ENCODE measurements at regions not wholly inside any gene's neighbourhood (a gene's known extent, or its start where the extent isn't known, plus 50 kb on each side); places are given as distances from the start of the nearest gene placed in this dataset.

- H3F3A ChIP-seq (ENCODE audit: insufficient read depth) = no peaks in the 10 kb centered on the region
- H3K4me2 ChIP-seq (ENCODE audit: unreplicated experiment) = no peak overlapping the region
- no peaks in the 10 kb centered on the region for H3K27me3 ChIP-seq (replicated peaks; ENCODE audit: insufficient read depth)
- H3K9me2 ChIP-seq (ENCODE audit: insufficient read depth) = no peaks in the 10 kb centered on the region
- no peak overlapping the region for H3K9ac ChIP-seq
- TF ChIP-seq EZH2 (IDR thresholded peaks at IDR 0.05; ENCODE audit: insufficient read depth, poor library complexity, severe bottlenecking) (no peak), EZH2phosphoT487 (IDR thresholded peaks at IDR 0.05; ENCODE audit: insufficient read depth, low read depth) (no peak)
- peaks cover 8% of the 10 kb centered on the region; the same call in 1 of the 2 replicates for H3K4me1 ChIP-seq (ENCODE audit: insufficient read depth)
- H3K79me2 ChIP-seq (ENCODE audit: insufficient read depth) = no peaks in the 10 kb centered on the region
- no peak overlapping the region for H2AFZ ChIP-seq
- 80 to 93% methylated on average over 3 of the region's 3 CpGs for WGBS, 2 experiments (ENCODE audit: low coverage in 1 of 2, low lambda C conversion rate in 2 of 2, missing lambda C conversion rate in 2 of 2)
- H4K20me1 ChIP-seq (ENCODE audit: insufficient read depth) = no peaks in the 10 kb centered on the region
- no peak overlapping the region for H3K27ac ChIP-seq
- H3K9me3 ChIP-seq (ENCODE audit: low read depth) = no peaks in the 10 kb centered on the region
- no peak for DNase-seq
- H3K36me3 ChIP-seq (ENCODE audit: low read depth) = no peaks in the 10 kb centered on the region
- in situ Hi-C loops (cut with MboI) = no loop called here
- H3K4me3 ChIP-seq = no peak overlapping the region
Measured at GRCh38 chr2:8264981-8265380, 416.9 kb upstream of the ID2 start.

GRCh38 chr2:8265476-8266226 is 416.2 kb upstream of the ID2 start:
- no peaks in the 10 kb centered on the region for H3K79me2 ChIP-seq (ENCODE audit: insufficient read depth)
- no peak overlapping the region for H3K27ac ChIP-seq
- H4K20me1 ChIP-seq (ENCODE audit: insufficient read depth) = no peaks in the 10 kb centered on the region
- H3K36me3 ChIP-seq (ENCODE audit: low read depth) = no peaks in the 10 kb centered on the region
- H3K9ac ChIP-seq = no peak overlapping the region
- in situ Hi-C loops (cut with MboI) = no loop called here
- peaks cover 8% of the 10 kb centered on the region; the same call in 1 of the 2 replicates for H3K4me1 ChIP-seq (ENCODE audit: insufficient read depth)
- no peaks in the 10 kb centered on the region for H3K27me3 ChIP-seq (replicated peaks; ENCODE audit: insufficient read depth)
- H3F3A ChIP-seq (ENCODE audit: insufficient read depth) = no peaks in the 10 kb centered on the region
- no peak overlapping the region for H3K4me2 ChIP-seq (ENCODE audit: unreplicated experiment)
- WGBS, 2 experiments (ENCODE audit: low coverage in 1 of 2, low lambda C conversion rate in 2 of 2, missing lambda C conversion rate in 2 of 2) = 50 to 51% methylated on average over 5 of the region's 5 CpGs
- no peak for TF ChIP-seq EZH2 (IDR thresholded peaks at IDR 0.05; ENCODE audit: insufficient read depth, poor library complexity, severe bottlenecking)
- TF ChIP-seq EZH2phosphoT487 (IDR thresholded peaks at IDR 0.05; ENCODE audit: insufficient read depth, low read depth) = no peak
- H3K9me3 ChIP-seq (ENCODE audit: low read depth) = no peaks in the 10 kb centered on the region
- DNase-seq = no peak
- H3K4me3 ChIP-seq = no peak overlapping the region
- H2AFZ ChIP-seq = no peak overlapping the region
- H3K9me2 ChIP-seq (ENCODE audit: insufficient read depth) = no peaks in the 10 kb centered on the region

- no peak overlapping the region for H3K4me3 ChIP-seq
- no peaks in the 10 kb centered on the region for H3K9me3 ChIP-seq (ENCODE audit: low read depth)
- no peaks in the 10 kb centered on the region for H3K79me2 ChIP-seq (ENCODE audit: insufficient read depth)
- no peak overlapping the region for H3K4me2 ChIP-seq (ENCODE audit: unreplicated experiment)
- no peak for DNase-seq
- H4K20me1 ChIP-seq (ENCODE audit: insufficient read depth) = no peaks in the 10 kb centered on the region
- H3K27me3 ChIP-seq (replicated peaks; ENCODE audit: insufficient read depth) = no peaks in the 10 kb centered on the region
- H2AFZ ChIP-seq = no peak overlapping the region
- no peaks in the 10 kb centered on the region for H3K36me3 ChIP-seq (ENCODE audit: low read depth)
- in situ Hi-C loops (cut with MboI) = no loop called here
- H3K9ac ChIP-seq = no peak overlapping the region
- no peaks in the 10 kb centered on the region for H3F3A ChIP-seq (ENCODE audit: insufficient read depth)
- no peak overlapping the region for H3K27ac ChIP-seq
- WGBS, 2 experiments (ENCODE audit: low coverage in 1 of 2, low lambda C conversion rate in 2 of 2, missing lambda C conversion rate in 2 of 2) = 70 to 71% methylated on average over 3 of the region's 3 CpGs
- H3K4me1 ChIP-seq (ENCODE audit: insufficient read depth) = peaks cover 8% of the 10 kb centered on the region; the same call in 1 of the 2 replicates
- no peak for TF ChIP-seq EZH2phosphoT487 (IDR thresholded peaks at IDR 0.05; ENCODE audit: insufficient read depth, low read depth)
- TF ChIP-seq EZH2 (IDR thresholded peaks at IDR 0.05; ENCODE audit: insufficient read depth, poor library complexity, severe bottlenecking) = no peak
- H3K9me2 ChIP-seq (ENCODE audit: insufficient read depth) = no peaks in the 10 kb centered on the region
Measured at GRCh38 chr2:8266563-8266962, 415.3 kb upstream of the ID2 start.

GRCh38 chr2:8267048-8267447 is 414.8 kb upstream of the ID2 start:
- Histone ChIP-seq H3K36me3 (ENCODE audit: low read depth) (no peaks in the 10 kb centered on the region), H3K9ac (no peak overlapping the region), H3K9me3 (ENCODE audit: low read depth) (no peaks in the 10 kb centered on the region), H3K27me3 (replicated peaks; ENCODE audit: insufficient read depth) (no peaks in the 10 kb centered on the region), H3K4me2 (ENCODE audit: unreplicated experiment) (no peak overlapping the region), H3F3A (ENCODE audit: insufficient read depth) (no peaks in the 10 kb centered on the region), H3K27ac (no peak overlapping the region), H3K9me2 (ENCODE audit: insufficient read depth) (no peaks in the 10 kb centered on the region), H4K20me1 (ENCODE audit: insufficient read depth) (no peaks in the 10 kb centered on the region), H3K4me3 (no peak overlapping the region), H2AFZ (no peak overlapping the region), H3K79me2 (ENCODE audit: insufficient read depth) (no peaks in the 10 kb centered on the region), H3K4me1 (ENCODE audit: insufficient read depth) (peaks cover 8% of the 10 kb centered on the region; the same call in 1 of the 2 replicates)
- in situ Hi-C loops (cut with MboI) = no loop called here
- no peak for DNase-seq
- WGBS, 2 experiments (ENCODE audit: low coverage in 1 of 2, low lambda C conversion rate in 2 of 2, missing lambda C conversion rate in 2 of 2) = 95 to 97% methylated on average over 3 of the region's 3 CpGs
- no peak for TF ChIP-seq EZH2 (IDR thresholded peaks at IDR 0.05; ENCODE audit: insufficient read depth, poor library complexity, severe bottlenecking)
- no peak for TF ChIP-seq EZH2phosphoT487 (IDR thresholded peaks at IDR 0.05; ENCODE audit: insufficient read depth, low read depth)

Data from GM23248 (cell line).